GM18505 (cell line): ENCODE measurements at regions not wholly inside any gene's neighbourhood (a gene's known extent, or its start where the extent isn't known, plus 50 kb on each side); places are given as distances from the start of the nearest gene placed in this dataset.

Experiments
- ATAC-seq: cut with Tn5 transposase; IDR thresholded peaks from one replicate; pipeline ENCODE4 v1.9.1; 2021; ENCODE audit not compliant: unreplicated experiment
- POLR2A ChIP-seq: IDR thresholded peaks from 4 replicates; pipeline ENCODE4 v1.6.1; 2011; ENCODE audit warnings: borderline replicate concordance; ENCODE audit not compliant: insufficient read depth, insufficient read length; ENCODE audit errors: extremely low read depth

GRCh38 chr14:76974365-76974764 is 54.1 kb downstream of the IRF2BPL start:
- TF ChIP-seq POLR2A = no peak
- no peak for ATAC-seq

- no peak for ATAC-seq
- TF ChIP-seq POLR2A = no peak
Measured at GRCh38 chr14:76971549-76971948, 57.0 kb downstream of the IRF2BPL start.

GRCh38 chr14:76968621-76969063 is 59.9 kb downstream of the IRF2BPL start:
- TF ChIP-seq POLR2A = peak; percentile 47
- ATAC-seq = no peak

DNA sequence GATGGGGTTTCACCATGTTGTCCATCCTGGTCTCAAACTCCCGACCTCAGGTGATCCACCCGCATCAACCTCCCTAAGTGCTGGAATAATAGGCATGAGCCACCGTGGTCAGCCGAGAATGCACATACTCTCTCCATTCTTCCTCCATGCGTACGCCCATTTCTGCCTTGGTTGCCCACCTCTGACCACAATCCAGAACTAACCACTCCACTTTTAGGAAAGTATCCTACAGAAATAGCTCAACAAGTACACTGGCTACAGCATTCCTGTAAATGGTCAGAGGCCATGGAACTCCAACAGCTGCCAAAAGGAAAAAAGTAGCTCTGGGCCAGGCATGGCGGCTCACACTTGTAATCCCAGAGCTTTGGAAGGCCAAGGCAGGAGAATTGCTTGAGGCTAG is 60.7 kb downstream of the IRF2BPL start:
- ATAC-seq = no peak
- TF ChIP-seq POLR2A = no peak

GRCh38 chr14:76965232-76965631 is 63.3 kb downstream of the IRF2BPL start:
- no peak for TF ChIP-seq POLR2A
- ATAC-seq = no peak

GRCh38 chr14:76964695-76965094 is 63.8 kb downstream of the IRF2BPL start:
- ATAC-seq = no peak
- no peak for TF ChIP-seq POLR2A

DNA sequence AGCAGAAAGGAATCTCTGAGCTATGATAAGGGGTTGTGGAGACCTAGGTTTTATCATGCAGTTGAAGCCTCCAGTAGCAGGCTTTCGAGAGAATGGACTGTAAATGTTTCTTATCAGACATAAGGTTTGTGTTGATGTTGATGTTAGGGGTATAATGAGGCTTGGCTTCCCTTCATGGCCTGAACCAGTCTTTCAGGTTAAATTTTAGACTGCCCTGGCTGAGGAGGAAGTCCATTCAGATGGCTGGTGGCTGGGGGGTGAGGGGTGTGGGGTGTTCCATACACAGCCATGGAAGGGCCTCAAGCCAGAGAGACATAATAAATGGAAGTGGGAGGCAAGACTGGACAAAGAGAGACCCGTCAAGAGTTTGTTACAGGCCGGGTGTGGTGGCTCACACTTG is 65.1 kb downstream of the IRF2BPL start:
- ATAC-seq = no peak
- no peak for TF ChIP-seq POLR2A

DNA sequence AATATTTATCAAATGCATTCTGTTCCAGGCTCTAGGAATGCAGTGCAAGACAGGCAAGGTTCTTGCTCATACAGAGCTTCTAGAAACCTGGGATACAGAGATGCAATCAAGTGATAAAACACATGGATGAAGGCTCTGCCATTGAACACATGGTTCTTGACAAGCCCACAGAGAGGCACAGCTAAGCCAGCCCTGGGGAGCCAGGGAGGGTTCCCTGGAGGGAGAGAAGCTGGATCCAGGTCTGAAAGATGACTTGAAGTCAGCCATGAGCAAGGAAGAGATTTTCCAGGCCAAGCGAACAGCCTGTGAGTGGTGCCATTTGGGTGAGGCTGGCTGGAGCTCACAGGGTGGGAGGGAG is 66.2 kb downstream of the IRF2BPL start:
- no peak for ATAC-seq
- TF ChIP-seq POLR2A = no peak

GRCh38 chr14:76961631-76962302 is 66.7 kb downstream of the IRF2BPL start:
- TF ChIP-seq POLR2A = peak; percentile 68
- peak; percentile 75 for ATAC-seq

GRCh38 chr14:76958980-76959710 is 69.4 kb downstream of the IRF2BPL start:
- peak; percentile 63 for TF ChIP-seq POLR2A
- ATAC-seq = no peak

GRCh38 chr14:76958020-76958979 is 70.2 kb downstream of the IRF2BPL start:
- ATAC-seq = no peak
- peak; percentile 6 for TF ChIP-seq POLR2A

DNA sequence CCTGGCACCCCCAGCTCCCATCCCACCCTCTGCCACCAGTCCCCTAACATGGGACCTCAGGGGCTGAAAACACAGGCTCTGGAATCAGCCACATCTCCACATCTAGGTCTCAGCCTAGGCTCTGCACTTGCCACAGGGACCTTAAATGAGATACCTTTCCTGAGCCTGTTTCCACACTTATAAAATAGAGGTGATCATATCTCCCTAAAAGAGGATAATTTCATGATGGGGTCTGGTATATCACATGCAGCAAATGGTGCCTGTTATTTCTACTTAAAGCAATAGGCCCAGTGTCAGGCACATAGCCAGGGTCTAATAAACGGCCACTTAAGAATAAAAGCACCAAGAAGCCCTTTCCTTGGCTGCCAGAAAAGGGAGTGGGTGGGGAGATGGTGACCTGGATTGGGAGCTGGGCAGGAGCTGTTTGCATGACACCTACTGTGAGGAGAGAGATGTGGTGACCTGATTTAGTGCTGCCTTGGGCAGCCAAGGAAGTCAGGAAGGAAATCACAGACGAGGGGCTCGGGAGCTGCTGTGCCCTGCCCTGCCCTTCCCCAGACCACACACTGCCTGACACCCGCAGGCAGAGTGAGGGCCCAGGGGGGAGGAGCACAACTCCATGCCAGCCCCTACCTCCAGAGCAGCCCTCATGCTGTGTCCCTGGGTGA is 71.2 kb downstream of the IRF2BPL start:
- no peak for ATAC-seq
- no peak for TF ChIP-seq POLR2A
